ENCODE measurements at regions not wholly inside any gene's neighbourhood (a gene's known extent, or its start where the extent isn't known, plus 50 kb on each side); places are given as distances from the start of the nearest gene placed in this dataset.

- TF ChIP-seq, protein P1, sequence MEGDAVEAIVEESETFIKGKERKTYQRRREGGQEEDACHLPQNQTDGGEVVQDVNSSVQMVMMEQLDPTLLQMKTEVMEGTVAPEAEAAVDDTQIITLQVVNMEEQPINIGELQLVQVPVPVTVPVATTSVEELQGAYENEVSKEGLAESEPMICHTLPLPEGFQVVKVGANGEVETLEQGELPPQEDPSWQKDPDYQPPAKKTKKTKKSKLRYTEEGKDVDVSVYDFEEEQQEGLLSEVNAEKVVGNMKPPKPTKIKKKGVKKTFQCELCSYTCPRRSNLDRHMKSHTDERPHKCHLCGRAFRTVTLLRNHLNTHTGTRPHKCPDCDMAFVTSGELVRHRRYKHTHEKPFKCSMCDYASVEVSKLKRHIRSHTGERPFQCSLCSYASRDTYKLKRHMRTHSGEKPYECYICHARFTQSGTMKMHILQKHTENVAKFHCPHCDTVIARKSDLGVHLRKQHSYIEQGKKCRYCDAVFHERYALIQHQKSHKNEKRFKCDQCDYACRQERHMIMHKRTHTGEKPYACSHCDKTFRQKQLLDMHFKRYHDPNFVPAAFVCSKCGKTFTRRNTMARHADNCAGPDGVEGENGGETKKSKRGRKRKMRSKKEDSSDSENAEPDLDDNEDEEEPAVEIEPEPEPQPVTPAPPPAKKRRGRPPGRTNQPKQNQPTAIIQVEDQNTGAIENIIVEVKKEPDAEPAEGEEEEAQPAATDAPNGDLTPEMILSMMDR (IDR thresholded peaks at IDR 0.05; ENCODE audit: low read depth, low read length, missing input control): no peak
- TF ChIP-seq TAF1 (conservative IDR thresholded peaks at IDR 0.05) (no peak), JUND (IDR thresholded peaks at IDR 0.05) (no peak)
Measured at GRCh38 chr11:79594834-79595233, 154.0 kb upstream of the TENM4 start.

Measured in liver (tissue), 3 donors.